ENCODE measurements at regions not wholly inside any gene's neighbourhood (a gene's known extent, or its start where the extent isn't known, plus 50 kb on each side); places are given as distances from the start of the nearest gene placed in this dataset.

DNA sequence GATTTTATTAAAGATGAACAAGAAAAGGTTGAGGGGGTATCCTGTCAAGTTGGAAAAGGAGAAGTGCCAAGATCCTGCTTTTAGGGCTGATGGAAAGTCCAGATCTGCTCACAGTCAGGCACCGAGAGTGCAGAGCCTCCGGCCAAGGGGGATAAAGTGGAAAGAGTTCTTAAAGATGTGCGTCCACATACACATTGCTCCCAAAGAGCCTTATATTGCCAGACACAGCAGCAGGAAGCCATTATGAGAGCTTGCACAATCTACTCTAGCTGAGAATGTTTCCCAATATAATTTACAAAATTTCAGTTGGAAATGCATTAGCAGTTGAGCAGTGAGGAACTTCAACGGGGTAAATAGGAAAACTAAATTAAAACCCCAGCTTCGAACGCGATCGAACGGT is 95.6 kb downstream of the SALL1 start:
- Histone ChIP-seq H3K4me1 (no peaks in the 10 kb centered on the region), H3K36me3 (no peaks in the 10 kb centered on the region), H3K9me3 (replicated peaks) (no peaks in the 10 kb centered on the region), H3K27me3 (ENCODE audit: low read depth) (peaks cover 59% of the 10 kb centered on the region), H3K27ac (replicated peaks) (no peak overlapping the region), H3K4me3 (no peak overlapping the region)
- intact Hi-C loops (cut with micrococcal nuclease): no loop called here
- DNase-seq: no peak
- TF ChIP-seq, protein P1, sequence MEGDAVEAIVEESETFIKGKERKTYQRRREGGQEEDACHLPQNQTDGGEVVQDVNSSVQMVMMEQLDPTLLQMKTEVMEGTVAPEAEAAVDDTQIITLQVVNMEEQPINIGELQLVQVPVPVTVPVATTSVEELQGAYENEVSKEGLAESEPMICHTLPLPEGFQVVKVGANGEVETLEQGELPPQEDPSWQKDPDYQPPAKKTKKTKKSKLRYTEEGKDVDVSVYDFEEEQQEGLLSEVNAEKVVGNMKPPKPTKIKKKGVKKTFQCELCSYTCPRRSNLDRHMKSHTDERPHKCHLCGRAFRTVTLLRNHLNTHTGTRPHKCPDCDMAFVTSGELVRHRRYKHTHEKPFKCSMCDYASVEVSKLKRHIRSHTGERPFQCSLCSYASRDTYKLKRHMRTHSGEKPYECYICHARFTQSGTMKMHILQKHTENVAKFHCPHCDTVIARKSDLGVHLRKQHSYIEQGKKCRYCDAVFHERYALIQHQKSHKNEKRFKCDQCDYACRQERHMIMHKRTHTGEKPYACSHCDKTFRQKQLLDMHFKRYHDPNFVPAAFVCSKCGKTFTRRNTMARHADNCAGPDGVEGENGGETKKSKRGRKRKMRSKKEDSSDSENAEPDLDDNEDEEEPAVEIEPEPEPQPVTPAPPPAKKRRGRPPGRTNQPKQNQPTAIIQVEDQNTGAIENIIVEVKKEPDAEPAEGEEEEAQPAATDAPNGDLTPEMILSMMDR (IDR thresholded peaks at IDR 0.05; ENCODE audit: borderline replicate concordance): no peak

DNA sequence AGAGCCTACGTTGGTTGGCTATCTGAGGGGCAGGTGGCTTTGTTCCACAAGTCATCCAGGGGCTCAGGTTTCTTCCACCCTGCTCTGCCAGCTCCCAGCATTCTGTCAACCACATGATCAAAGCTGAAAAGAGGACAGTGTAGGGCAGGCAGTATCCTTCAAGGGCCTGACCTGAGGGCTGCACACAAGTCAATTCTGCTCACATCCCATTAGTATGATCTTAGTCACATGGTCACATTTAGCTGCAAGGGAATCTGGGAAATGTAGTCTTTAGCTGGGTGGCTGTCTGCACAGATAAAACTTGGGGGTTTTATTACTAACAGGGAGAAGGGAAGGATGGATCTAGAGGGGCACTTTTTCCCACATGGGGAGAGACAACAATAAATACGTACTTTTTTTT is 97.3 kb downstream of the SALL1 start:
- H3K9me3 ChIP-seq (replicated peaks): no peaks in the 10 kb centered on the region
- no peaks in the 10 kb centered on the region for H3K4me1 ChIP-seq
- H3K36me3 ChIP-seq: no peaks in the 10 kb centered on the region
- no peak overlapping the region for H3K4me3 ChIP-seq
- TF ChIP-seq, protein P1 (IDR thresholded peaks at IDR 0.05; ENCODE audit: borderline replicate concordance): no peak
- H3K27me3 ChIP-seq (ENCODE audit: low read depth): peaks cover 57% of the 10 kb centered on the region
- DNase-seq: no peak
- intact Hi-C loops (cut with micrococcal nuclease): no loop called here
- H3K27ac ChIP-seq (replicated peaks): no peak overlapping the region

DNA sequence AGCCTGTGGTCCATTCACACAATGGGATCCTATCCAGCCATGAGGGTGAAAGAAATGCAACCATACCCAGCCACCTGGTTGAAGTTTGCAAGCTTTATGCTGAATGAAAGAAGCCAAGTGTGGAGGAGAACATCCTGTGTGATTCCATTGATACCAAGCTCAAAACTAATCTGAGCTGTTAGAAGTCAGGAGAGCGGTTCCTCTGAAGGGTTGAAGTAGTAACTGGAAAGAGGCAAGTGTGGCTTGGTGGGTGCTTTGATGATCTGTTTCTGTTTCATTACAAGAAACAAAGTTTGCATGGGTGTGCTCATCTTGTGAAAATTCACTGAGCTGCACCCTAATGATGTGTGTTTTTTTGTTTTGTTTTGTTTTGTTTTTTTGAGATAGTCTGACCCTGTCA is 99.4 kb downstream of the SALL1 start:
- TF ChIP-seq, protein P1 (IDR thresholded peaks at IDR 0.05; ENCODE audit: borderline replicate concordance): no peak
- H3K4me1 ChIP-seq: no peaks in the 10 kb centered on the region
- peaks cover 43% of the 10 kb centered on the region for H3K27me3 ChIP-seq (ENCODE audit: low read depth)
- no peak overlapping the region for H3K27ac ChIP-seq (replicated peaks)
- intact Hi-C loops (cut with micrococcal nuclease): no loop called here
- H3K9me3 ChIP-seq (replicated peaks): no peaks in the 10 kb centered on the region
- no peak for DNase-seq
- H3K4me3 ChIP-seq: no peak overlapping the region
- no peaks in the 10 kb centered on the region for H3K36me3 ChIP-seq

DNA sequence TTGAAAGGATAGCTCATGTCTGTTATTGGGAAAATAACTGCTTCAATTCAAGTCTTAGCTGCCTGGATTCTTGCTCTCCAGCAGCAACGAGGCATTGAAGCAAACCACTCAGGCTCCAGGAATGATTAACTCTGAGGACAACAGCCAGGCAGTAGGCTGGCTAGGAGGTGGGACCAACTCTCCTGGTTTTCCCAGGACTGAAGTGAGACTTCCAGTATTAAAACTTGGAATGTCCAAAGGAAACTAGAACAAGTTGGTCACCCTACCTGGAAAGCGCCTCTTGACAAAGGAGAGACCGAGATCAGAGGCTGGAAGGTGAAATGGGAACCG is 100.7 kb downstream of the SALL1 start:
- intact Hi-C loops (cut with micrococcal nuclease): no loop called here
- H3K27ac ChIP-seq (replicated peaks): no peak overlapping the region
- DNase-seq: no peak
- peaks cover 29% of the 10 kb centered on the region for H3K27me3 ChIP-seq (ENCODE audit: low read depth)
- H3K9me3 ChIP-seq (replicated peaks): no peaks in the 10 kb centered on the region
- H3K36me3 ChIP-seq: no peaks in the 10 kb centered on the region
- no peak overlapping the region for H3K4me3 ChIP-seq
- TF ChIP-seq, protein P1 (IDR thresholded peaks at IDR 0.05; ENCODE audit: borderline replicate concordance): no peak
- no peaks in the 10 kb centered on the region for H3K4me1 ChIP-seq

DNA sequence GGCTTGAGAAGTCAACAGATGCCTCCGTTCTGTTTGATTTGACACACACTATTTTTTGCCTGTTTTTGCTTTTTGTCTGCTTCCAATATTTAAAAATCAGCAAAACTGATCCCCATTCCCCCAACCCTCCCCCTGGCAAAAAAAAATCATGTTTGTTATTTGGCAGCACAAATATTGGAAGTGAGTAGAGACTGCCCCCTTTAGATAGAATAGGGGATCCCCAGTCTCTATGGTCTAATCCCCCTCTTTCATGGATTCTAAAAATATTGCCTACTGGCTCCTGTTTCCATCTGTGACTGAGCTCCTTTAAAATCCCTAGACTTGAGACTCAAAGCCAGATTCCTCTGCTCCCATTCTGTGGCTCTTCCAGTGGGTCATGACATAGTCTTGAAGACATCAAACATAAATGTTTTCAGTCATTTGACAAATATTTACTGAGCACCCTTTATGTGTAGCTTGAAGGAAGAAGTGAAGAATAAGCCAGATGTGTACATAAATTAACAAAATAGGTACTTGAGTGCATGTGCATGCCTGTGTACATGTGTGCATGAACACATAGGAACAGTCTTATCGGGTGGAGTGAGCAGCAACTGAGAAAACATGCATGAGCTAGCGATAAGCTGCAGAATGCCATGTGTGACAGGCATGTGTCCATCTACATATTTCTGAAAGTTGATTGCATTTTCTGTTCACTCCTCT is 101.2 kb downstream of the SALL1 start:
- TF ChIP-seq, protein P1 (IDR thresholded peaks at IDR 0.05; ENCODE audit: borderline replicate concordance): no peak
- H3K9me3 ChIP-seq (replicated peaks): no peaks in the 10 kb centered on the region
- no peak for DNase-seq
- H3K4me1 ChIP-seq: no peaks in the 10 kb centered on the region
- H3K27me3 ChIP-seq (ENCODE audit: low read depth): peaks cover 24% of the 10 kb centered on the region
- H3K27ac ChIP-seq (replicated peaks): no peak overlapping the region
- intact Hi-C loops (cut with micrococcal nuclease): no loop called here
- no peaks in the 10 kb centered on the region for H3K36me3 ChIP-seq
- no peak overlapping the region for H3K4me3 ChIP-seq

Measured in left ventricle myocardium inferior (tissue), 1 donor.